IMR-90 (cell line): ENCODE measurements at regions not wholly inside any gene's neighbourhood (a gene's known extent, or its start where the extent isn't known, plus 50 kb on each side); places are given as distances from the start of the nearest gene placed in this dataset.

ENCODE experiments used
- BHLHE40 ChIP-seq: fragments of 150-350 bp; IDR thresholded peaks from 2 replicates; pipeline ENCODE4 v1.6.1; 2016; ENCODE audit warnings: mild to moderate bottlenecking, low read depth, low read length
- MAFK ChIP-seq: IDR thresholded peaks from 2 replicates; pipeline ENCODE4 v1.6.1; 2012; ENCODE audit warnings: low read depth, low read length, improper control_type of control experiment
- MXI1 ChIP-seq: IDR thresholded peaks from 2 replicates; pipeline ENCODE4 v1.6.1; 2012; ENCODE audit warnings: low read depth, mild to moderate bottlenecking, low read length, moderate library complexity, borderline replicate concordance
- POLR2A ChIP-seq: IDR thresholded peaks from 2 replicates; pipeline ENCODE4 v1.6.1; 2012; ENCODE audit warnings: mild to moderate bottlenecking, low read depth, low read length
- RAD21 ChIP-seq: IDR thresholded peaks from 2 replicates; pipeline ENCODE4 v1.6.1; 2012; ENCODE audit warnings: low read length, improper control_type of control experiment
- RFX5 ChIP-seq: IDR thresholded peaks from 2 replicates; pipeline ENCODE4 v1.8.0; 2012; ENCODE audit warnings: low read depth, mild to moderate bottlenecking, low read length, moderate library complexity
- SMC3 ChIP-seq: fragments of 150-350 bp; IDR thresholded peaks from 2 replicates; pipeline ENCODE4 v1.6.1; 2016; ENCODE audit warnings: low read depth, mild to moderate bottlenecking, antibody characterized with exemption, low read length, moderate library complexity
- TF ChIP-seq, protein P1 (sequence below): conservative IDR thresholded peaks from 2 replicates; pipeline ENCODE4 v1.5.1; 2012; ENCODE audit warnings: mild to moderate bottlenecking, low read depth, low read length, improper control_type of control experiment

GRCh38 chr9:104200456-104200994 lies 106.4 kb downstream of the SMC2 start:
- TF ChIP-seq BHLHE40: no peak
- TF ChIP-seq, protein P1, sequence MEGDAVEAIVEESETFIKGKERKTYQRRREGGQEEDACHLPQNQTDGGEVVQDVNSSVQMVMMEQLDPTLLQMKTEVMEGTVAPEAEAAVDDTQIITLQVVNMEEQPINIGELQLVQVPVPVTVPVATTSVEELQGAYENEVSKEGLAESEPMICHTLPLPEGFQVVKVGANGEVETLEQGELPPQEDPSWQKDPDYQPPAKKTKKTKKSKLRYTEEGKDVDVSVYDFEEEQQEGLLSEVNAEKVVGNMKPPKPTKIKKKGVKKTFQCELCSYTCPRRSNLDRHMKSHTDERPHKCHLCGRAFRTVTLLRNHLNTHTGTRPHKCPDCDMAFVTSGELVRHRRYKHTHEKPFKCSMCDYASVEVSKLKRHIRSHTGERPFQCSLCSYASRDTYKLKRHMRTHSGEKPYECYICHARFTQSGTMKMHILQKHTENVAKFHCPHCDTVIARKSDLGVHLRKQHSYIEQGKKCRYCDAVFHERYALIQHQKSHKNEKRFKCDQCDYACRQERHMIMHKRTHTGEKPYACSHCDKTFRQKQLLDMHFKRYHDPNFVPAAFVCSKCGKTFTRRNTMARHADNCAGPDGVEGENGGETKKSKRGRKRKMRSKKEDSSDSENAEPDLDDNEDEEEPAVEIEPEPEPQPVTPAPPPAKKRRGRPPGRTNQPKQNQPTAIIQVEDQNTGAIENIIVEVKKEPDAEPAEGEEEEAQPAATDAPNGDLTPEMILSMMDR: no peak
- TF ChIP-seq POLR2A: no peak
- no peak for TF ChIP-seq SMC3
- TF ChIP-seq MAFK: no peak
- no peak for TF ChIP-seq MXI1
- no peak for TF ChIP-seq RAD21
- TF ChIP-seq RFX5: no peak
